ENCODE measurements at regions not wholly inside any gene's neighbourhood (a gene's known extent, or its start where the extent isn't known, plus 50 kb on each side); places are given as distances from the start of the nearest gene placed in this dataset.

DNA sequence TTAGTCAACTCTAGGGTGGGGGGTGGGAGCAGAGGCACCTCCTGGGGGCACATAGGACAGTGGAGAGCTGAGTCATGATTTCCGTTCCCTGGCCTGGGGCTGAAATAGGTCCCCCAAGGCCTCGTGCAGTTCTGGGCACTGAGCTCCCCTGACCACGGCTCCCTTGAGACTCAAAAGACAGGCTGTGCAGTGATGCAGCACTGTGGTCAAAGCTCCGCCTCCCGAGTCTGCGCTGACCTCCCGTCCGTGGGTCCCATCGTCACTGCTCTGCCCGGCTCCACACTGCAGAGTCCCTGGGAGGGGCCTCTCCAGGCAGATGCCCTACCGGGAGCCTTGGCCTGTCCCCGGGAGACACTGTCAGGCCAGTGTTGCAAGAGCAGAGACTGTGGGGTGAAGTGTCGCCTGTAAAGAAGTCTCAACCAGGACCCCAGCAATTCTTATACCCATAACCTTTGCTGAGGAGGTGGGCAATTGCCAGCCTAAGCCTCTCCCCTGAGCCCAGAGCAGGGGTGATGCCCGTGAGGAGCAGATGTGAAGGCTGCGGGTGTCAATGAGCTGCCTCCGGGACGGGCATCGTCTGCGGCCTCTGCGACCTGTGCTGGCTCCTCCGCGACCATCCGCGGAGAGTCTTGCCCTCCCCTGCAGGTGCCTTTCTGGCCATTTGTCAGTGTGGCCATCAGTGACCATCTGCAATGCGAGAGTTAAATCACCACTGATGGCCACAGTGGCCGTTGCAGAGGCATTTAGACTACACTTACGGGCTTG lies 877.3 kb downstream of the BRD1 start:
- H3K4me2 ChIP-seq (ENCODE audit: low read depth, low read length): no peak overlapping the region
- DNase-seq (no peak), ATAC-seq (ENCODE audit: low read depth) (no peak)
- H2AFZ ChIP-seq (replicated peaks; ENCODE audit: low read length, poor library complexity): no peak overlapping the region
- no peaks in the 10 kb centered on the region for H3K9me1 ChIP-seq (ENCODE audit: insufficient read depth, low read length)
- H2AK9ac ChIP-seq (replicated peaks; ENCODE audit: low read depth, low read length, poor library complexity): no peak overlapping the region
- WGBS, 2 experiments (ENCODE audit: extremely low coverage in 2 of 2, insufficient read length in 1 of 2): 54% methylated on average over 10 of the region's 27 CpGs; no CpG with 5 or more reads in 1 of the 2 experiments
- H3K4ac ChIP-seq (ENCODE audit: low read depth, low read length): no peak overlapping the region
- no peak overlapping the region for H3K27ac ChIP-seq (ENCODE audit: insufficient read depth, low read length)
- no peak overlapping the region for H4K5ac ChIP-seq (ENCODE audit: low read depth, low read length)
- H2AK5ac ChIP-seq (ENCODE audit: low read depth, low read length): no peak overlapping the region
- no peak for TF ChIP-seq MAFK (IDR thresholded peaks at IDR 0.05; ENCODE audit: low read depth, low read length)
- no peak for TF ChIP-seq MAZ (IDR thresholded peaks at IDR 0.05; ENCODE audit: borderline replicate concordance, low read depth, low read length)
- TF ChIP-seq RCOR1 (IDR thresholded peaks at IDR 0.05; ENCODE audit: insufficient replicate concordance, low read length): no peak
- TF ChIP-seq BHLHE40 (IDR thresholded peaks at IDR 0.05; ENCODE audit: low read depth, low read length): no peak
- CTCF ChIA-PET: no interaction called here
- H3K27me3 ChIP-seq (ENCODE audit: control insufficient read depth, insufficient read depth, low read length): no peaks in the 10 kb centered on the region
- no peak overlapping the region for H2BK20ac ChIP-seq (ENCODE audit: low read depth, low read length)
- H4K8ac ChIP-seq (ENCODE audit: low read depth in 2 of 2, low read length in 2 of 2): no peak overlapping the region
- no peak overlapping the region for H2BK120ac ChIP-seq (ENCODE audit: low read depth, low read length)
- in situ Hi-C loops (cut with MboI; ENCODE audit: low sequenced_read_pairs): loop anchor here (10.0 kb wide), 1 partner anchor 54 kb away; no protein-coding TSS in a partner anchor
- dilution Hi-C loops (cut with HindIII; ENCODE audit: low sequenced_read_pairs, unreplicated experiment): no loop called here
- no peak overlapping the region for H3K14ac ChIP-seq (replicated peaks; ENCODE audit: low read depth, low read length)
- H3K79me1 ChIP-seq (ENCODE audit: low read depth in 1 of 2, low read length in 2 of 2): no peaks in the 10 kb centered on the region
- no peaks in the 10 kb centered on the region for H3K36me3 ChIP-seq (ENCODE audit: control insufficient read depth, insufficient read depth, low read length)
- no peak overlapping the region for H3K56ac ChIP-seq (ENCODE audit: extremely low read depth, insufficient read depth, low read length)
- H2BK5ac ChIP-seq (ENCODE audit: low read depth, low read length, poor library complexity, severe bottlenecking): no peak overlapping the region
- H3K18ac ChIP-seq (ENCODE audit: low read depth, low read length): no peak overlapping the region
- no peak overlapping the region for H3K4me3 ChIP-seq (ENCODE audit: insufficient read depth, low read depth, low read length)
- H3K9me3 ChIP-seq (ENCODE audit: control insufficient read depth, insufficient read depth, low read length): peaks cover 46% of the 10 kb centered on the region
- H4K91ac ChIP-seq (ENCODE audit: insufficient read depth, low read depth, low read length): no peak overlapping the region
- POLR2A ChIA-PET (ENCODE audit: unreplicated experiment): no interaction called here
- no peaks in the 10 kb centered on the region for H3K4me1 ChIP-seq (ENCODE audit: control insufficient read depth, insufficient read depth, low read length)
- no peaks in the 10 kb centered on the region for H4K20me1 ChIP-seq (ENCODE audit: insufficient read depth, low read length)
- no peak overlapping the region for H2BK15ac ChIP-seq (ENCODE audit: low read depth, low read length)
- no peak overlapping the region for H3K9ac ChIP-seq (ENCODE audit: low read depth, low read length)
- no TSS peak for BruUV-seq (replicated peaks)
- intact Hi-C loops (cut with micrococcal nuclease): no loop called here
- no peak overlapping the region for H3K23ac ChIP-seq (ENCODE audit: low read depth, low read length)

Data from IMR-90 (cell line).